HepG2 (cell line): ENCODE measurements at regions not wholly inside any gene's neighbourhood (a gene's known extent, or its start where the extent isn't known, plus 50 kb on each side); places are given as distances from the start of the nearest gene placed in this dataset.
"Not testable (repeated sequence)": the region's sequence is repeated elsewhere in the genome, so short reads cannot be mapped to it uniquely, and the experiment has no call there.

Experiments used
- ATAC-seq: fragments of 200-7000 bp; cut with Tn5 transposase; 3 replicates; pipeline ENCODE4 v1.9.1; 2020; ENCODE audit warnings: mild to moderate bottlenecking, moderate library complexity
- BruUV-seq: library from RNA; stranded (reverse); fragments of 400-500 nt; replicated peaks from 2 replicates; lab custom pipeline; 2021; lab: Mats Ljungman, UMichigan
- CTCF ChIA-PET: fragments of 300-600 bp; formaldehyde crosslinking; extraction: SDS; loops from one replicate; lab custom pipeline; 2021; ENCODE audit warnings: low total read pairs, inconsistent platforms, low intra/inter-chr PET ratio; lab: Yijun Ruan, JAX
- POLR2A ChIA-PET: fragments of 350-600 bp; sonication (Branson Sonifier 250); formaldehyde crosslinking; loops from one replicate; lab custom pipeline; 2020; ENCODE audit warnings: antibody characterized with exemption, inconsistent platforms; lab: Yijun Ruan, JAX
- DNase-seq: peaks from one replicate; pipeline ENCODE4 v3.0.0-alpha.2; 2015; ENCODE audit warnings: low spot score
- FAIRE-seq: peaks from 3 replicates; lab custom pipeline; 2011; peaks lifted over from hg19 to GRCh38; lab: Jason Lieb, UNC
- H2AFZ ChIP-seq: one replicate; pipeline ENCODE4 v1.6.1; 2011; ENCODE audit warnings: low read length, inconsistent platforms
- H3K27ac ChIP-seq: fragments of 300-600 bp; 3 replicates; pipeline ENCODE4 v1.8.0; 2011; ENCODE audit warnings: mixed run types, mild to moderate bottlenecking, mixed read lengths, low read length, inconsistent platforms; ENCODE audit not compliant: insufficient read depth; ENCODE audit errors: extremely low read length
- H3K27me3 ChIP-seq, 2 experiments: fragments of 200-600 bp in 1 of 2; 2 replicates in 1 of 2; 3 replicates in 1 of 2; pipeline versions ENCODE4 v1.6.0 to v1.8.0; 2011; ENCODE audit warnings: low read length in 2 of 2, mild to moderate bottlenecking in 2 of 2, moderate library complexity in 2 of 2, inconsistent platforms in 1 of 2; ENCODE audit not compliant: insufficient read depth in 2 of 2, control insufficient read depth in 1 of 2
- H3K36me3 ChIP-seq, 2 experiments: fragments of 200-600 bp in 1 of 2; replicated peaks in 1 of 2; 2 replicates in 1 of 2; 3 replicates in 1 of 2; pipeline versions ENCODE4 v1.5.1 to v1.8.0; 2011; ENCODE audit warnings: low read length in 2 of 2, inconsistent platforms in 1 of 2; ENCODE audit not compliant: insufficient read depth in 2 of 2, control insufficient read depth in 1 of 2
- H3K4me1 ChIP-seq: 2 replicates; pipeline ENCODE4 v1.5.1; 2012; ENCODE audit warnings: low read length, inconsistent platforms; ENCODE audit not compliant: insufficient read depth
- H3K4me2 ChIP-seq: 2 replicates; pipeline ENCODE4 v1.6.0; 2011; ENCODE audit warnings: low read depth, low read length, inconsistent platforms
- H3K4me3 ChIP-seq, 3 experiments: fragments of 200-600 bp in 1 of 3; sonication (generic), shearing (Covaris generic) in 1 of 3; replicated peaks in 1 of 3; 2 replicates each; pipeline ENCODE4 v1.5.1; 2011 to 2016; ENCODE audit warnings: low read length in 3 of 3, inconsistent platforms in 2 of 3, low read depth in 2 of 3, mild to moderate bottlenecking in 2 of 3, control low read depth in 1 of 3, mixed read lengths in 1 of 3; ENCODE audit not compliant: insufficient read depth in 1 of 3
- H3K79me2 ChIP-seq: one replicate; pipeline ENCODE4 v1.6.1; 2011; ENCODE audit warnings: low read length, inconsistent platforms; ENCODE audit not compliant: insufficient read depth
- H3K9ac ChIP-seq: 2 replicates; pipeline ENCODE4 v1.6.0; 2011; ENCODE audit warnings: mild to moderate bottlenecking, low read depth, low read length, inconsistent platforms; ENCODE audit not compliant: insufficient read depth
- H3K9me3 ChIP-seq: 2 replicates; pipeline ENCODE4 v1.5.1; 2012; ENCODE audit warnings: mild to moderate bottlenecking, low read length
- H4K20me1 ChIP-seq: 2 replicates; pipeline ENCODE4 v1.6.0; 2011; ENCODE audit warnings: inconsistent platforms, mild to moderate bottlenecking, low read length, moderate library complexity; ENCODE audit not compliant: insufficient read depth
- FOXK1 ChIP-seq: sonication (generic); formaldehyde crosslinking; IDR thresholded peaks from 2 replicates; pipeline ENCODE4 v1.4.0; 2020; ENCODE audit warnings: low read depth, missing genetic modification reagents, borderline replicate concordance
- GATA4 ChIP-seq: sonication (generic); IDR thresholded peaks from 2 replicates; pipeline ENCODE4 v1.6.1; 2016; ENCODE audit warnings: antibody characterized with exemption, low read depth, borderline replicate concordance
- HDAC6 ChIP-seq: fragments of 200-600 bp; sonication (generic); IDR thresholded peaks from 2 replicates; pipeline ENCODE4 v1.7.0; 2017; ENCODE audit warnings: mild to moderate bottlenecking, antibody characterized with exemption, low read length, low read depth
- MBD4 ChIP-seq: IDR thresholded peaks from 2 replicates; pipeline ENCODE4 v1.6.1; 2012; ENCODE audit warnings: low read length, inconsistent platforms, borderline replicate concordance
- NR2F6 ChIP-seq, 2 experiments: IDR thresholded peaks; 2 replicates each; pipeline ENCODE4 v1.6.1; 2016; ENCODE audit warnings: antibody characterized with exemption in 1 of 2, mild to moderate bottlenecking in 1 of 2
- RXRA ChIP-seq: sonication (generic); formaldehyde crosslinking; IDR thresholded peaks from 2 replicates; pipeline ENCODE4 v1.5.1; 2020; ENCODE audit warnings: missing genetic modification reagents
- TP53 ChIP-seq: sonication (generic); formaldehyde crosslinking; conservative IDR thresholded peaks from 2 replicates; pipeline ENCODE4 v1.4.0; 2020; ENCODE audit warnings: missing genetic modification reagents
- WGBS: methylation state at CpG from one replicate; pipeline ENCODE4 v1.1.6; 2017; ENCODE audit warnings: low lambda C conversion rate; 5-methylcytosine and 5-hydroxymethylcytosine counted together
- in situ Hi-C: cut with HindIII; loops from 2 replicates; pipeline ENCODE4 v1.10.0; 2017; ENCODE audit warnings: low pct_unique_long_range_greater_than_20kb; ENCODE audit not compliant: extremely low pct_ligation_motif_present
- intact Hi-C: fragments of 100-400 bp; cut with micrococcal nuclease; formaldehyde crosslinking; loops from one replicate; pipeline ENCODE4 v1.10.0; 2022; ENCODE audit not compliant: unreplicated experiment
- TF ChIP-seq, protein P1 (sequence below): sonication (generic); formaldehyde crosslinking; IDR thresholded peaks from 2 replicates; pipeline ENCODE4 v1.4.0; 2020; ENCODE audit warnings: missing genetic modification reagents

DNA sequence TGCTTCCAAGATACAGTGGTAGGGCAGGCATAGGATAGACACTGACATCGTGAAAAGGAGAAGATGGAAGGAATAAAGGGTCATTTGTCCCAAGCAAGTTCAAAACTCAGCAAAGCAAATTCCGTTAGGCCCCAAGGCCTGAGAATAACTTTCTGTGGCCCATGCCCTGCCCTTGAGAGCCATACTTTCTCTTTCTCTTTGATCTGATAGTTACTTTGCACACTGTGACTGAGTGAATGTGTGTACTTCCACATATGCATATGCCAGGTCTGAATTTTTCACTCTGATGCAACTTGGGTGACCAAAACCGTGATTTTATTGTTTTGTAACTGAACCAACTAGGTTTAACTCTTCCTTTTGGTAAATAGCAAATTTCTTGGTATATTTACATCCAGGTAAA, 371.5 kb downstream of the RAB38 start:
- no peak overlapping the region for H3K4me2 ChIP-seq
- POLR2A ChIA-PET = no interaction called here
- intact Hi-C loops (no loop called here), in situ Hi-C loops (no loop called here)
- H3K27ac ChIP-seq = no peak overlapping the region
- no peaks in the 10 kb centered on the region for H3K36me3 ChIP-seq
- no TSS peak for BruUV-seq
- H3K79me2 ChIP-seq = no peaks in the 10 kb centered on the region
- H4K20me1 ChIP-seq = no peaks in the 10 kb centered on the region
- WGBS = 0% methylated on average over 3 of the region's 3 CpGs
- no peaks in the 10 kb centered on the region for H3K4me1 ChIP-seq
- no peaks in the 10 kb centered on the region for H3K9me3 ChIP-seq
- no peak for DNase-seq
- CTCF ChIA-PET = no interaction called here
- no peak overlapping the region for H3K9ac ChIP-seq
- H2AFZ ChIP-seq = no peak overlapping the region
- TF ChIP-seq HDAC6 = no peak
- ATAC-seq = no peak
- H3K4me3 ChIP-seq = no peak overlapping the region
- FAIRE-seq = no peak
- no peaks in the 10 kb centered on the region for H3K27me3 ChIP-seq

DNA sequence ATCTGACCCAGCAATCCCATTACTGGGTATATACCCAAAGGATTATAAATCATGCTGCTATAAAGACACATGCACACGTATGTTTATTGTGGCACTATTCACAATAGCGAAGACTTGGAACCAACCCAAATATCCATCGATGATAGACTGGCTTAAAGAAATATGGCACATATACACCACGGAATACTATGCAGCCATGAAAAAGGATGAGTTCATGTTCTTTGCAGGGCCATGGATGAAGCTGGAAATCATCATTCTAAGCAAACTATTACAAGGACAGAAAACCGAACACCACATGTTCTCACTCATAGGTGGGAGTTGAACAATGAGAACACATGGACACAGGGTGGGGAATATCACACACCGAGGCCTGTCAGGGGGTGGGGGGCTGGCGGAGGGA, 390.4 kb downstream of the RAB38 start:
- FAIRE-seq, ATAC-seq, H3K36me3 ChIP-seq, DNase-seq, H3K9ac ChIP-seq, in situ Hi-C loops, H3K4me1 ChIP-seq, POLR2A ChIA-PET, CTCF ChIA-PET, BruUV-seq, H3K4me2 ChIP-seq, H3K4me3 ChIP-seq, H2AFZ ChIP-seq, H3K9me3 ChIP-seq, H4K20me1 ChIP-seq, H3K27me3 ChIP-seq, H3K79me2 ChIP-seq, H3K27ac ChIP-seq, intact Hi-C loops: not testable (repeated sequence)
- 15% methylated on average over 7 of the region's 7 CpGs for WGBS

DNA sequence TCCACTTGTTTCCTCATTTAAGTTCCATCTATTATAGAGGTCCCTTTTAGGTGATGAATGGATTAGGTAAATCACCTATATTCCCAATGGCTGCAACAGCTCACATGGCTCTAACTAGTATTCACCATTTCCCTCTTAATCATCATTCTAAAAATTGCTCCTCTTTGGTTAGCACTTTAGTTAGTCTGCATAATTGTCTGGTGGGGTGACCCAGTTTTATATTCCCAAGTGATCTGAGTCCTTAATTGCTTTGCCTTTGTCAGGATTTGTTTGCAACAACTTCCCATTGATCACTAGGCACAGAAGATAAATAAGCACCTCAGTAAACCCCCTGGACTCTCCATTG, 395.2 kb downstream of the RAB38 start:
- Histone ChIP-seq H3K9ac (no peak overlapping the region), H3K79me2 (no peaks in the 10 kb centered on the region), H3K27ac (no peak overlapping the region), H2AFZ (no peak overlapping the region), H3K4me1 (no peaks in the 10 kb centered on the region), H3K27me3 (no peaks in the 10 kb centered on the region), H3K4me2 (no peak overlapping the region), H3K4me3 (no peak overlapping the region), H4K20me1 (no peaks in the 10 kb centered on the region), H3K36me3 (no peaks in the 10 kb centered on the region), H3K9me3 (no peaks in the 10 kb centered on the region)
- no TSS peak for BruUV-seq
- ATAC-seq (no peak), DNase-seq (no peak), FAIRE-seq (no peak)
- intact Hi-C loops = no loop called here
- POLR2A ChIA-PET = no interaction called here
- CTCF ChIA-PET = no interaction called here
- in situ Hi-C loops = no loop called here
- TF ChIP-seq FOXK1 (CRISPR knock-in tag) = no peak
- no peak for TF ChIP-seq MBD4
- no peak for TF ChIP-seq NR2F6 (IDR thresholded peaks at IDR 0.05)
- TF ChIP-seq NR2F6 (CRISPR knock-in tag; IDR thresholded peaks at IDR 0.05) = no peak
- no peak for TF ChIP-seq RXRA (CRISPR knock-in tag)
- TF ChIP-seq GATA4 = no peak
- no peak for TF ChIP-seq TP53 (CRISPR knock-in tag)
- TF ChIP-seq, protein P1, sequence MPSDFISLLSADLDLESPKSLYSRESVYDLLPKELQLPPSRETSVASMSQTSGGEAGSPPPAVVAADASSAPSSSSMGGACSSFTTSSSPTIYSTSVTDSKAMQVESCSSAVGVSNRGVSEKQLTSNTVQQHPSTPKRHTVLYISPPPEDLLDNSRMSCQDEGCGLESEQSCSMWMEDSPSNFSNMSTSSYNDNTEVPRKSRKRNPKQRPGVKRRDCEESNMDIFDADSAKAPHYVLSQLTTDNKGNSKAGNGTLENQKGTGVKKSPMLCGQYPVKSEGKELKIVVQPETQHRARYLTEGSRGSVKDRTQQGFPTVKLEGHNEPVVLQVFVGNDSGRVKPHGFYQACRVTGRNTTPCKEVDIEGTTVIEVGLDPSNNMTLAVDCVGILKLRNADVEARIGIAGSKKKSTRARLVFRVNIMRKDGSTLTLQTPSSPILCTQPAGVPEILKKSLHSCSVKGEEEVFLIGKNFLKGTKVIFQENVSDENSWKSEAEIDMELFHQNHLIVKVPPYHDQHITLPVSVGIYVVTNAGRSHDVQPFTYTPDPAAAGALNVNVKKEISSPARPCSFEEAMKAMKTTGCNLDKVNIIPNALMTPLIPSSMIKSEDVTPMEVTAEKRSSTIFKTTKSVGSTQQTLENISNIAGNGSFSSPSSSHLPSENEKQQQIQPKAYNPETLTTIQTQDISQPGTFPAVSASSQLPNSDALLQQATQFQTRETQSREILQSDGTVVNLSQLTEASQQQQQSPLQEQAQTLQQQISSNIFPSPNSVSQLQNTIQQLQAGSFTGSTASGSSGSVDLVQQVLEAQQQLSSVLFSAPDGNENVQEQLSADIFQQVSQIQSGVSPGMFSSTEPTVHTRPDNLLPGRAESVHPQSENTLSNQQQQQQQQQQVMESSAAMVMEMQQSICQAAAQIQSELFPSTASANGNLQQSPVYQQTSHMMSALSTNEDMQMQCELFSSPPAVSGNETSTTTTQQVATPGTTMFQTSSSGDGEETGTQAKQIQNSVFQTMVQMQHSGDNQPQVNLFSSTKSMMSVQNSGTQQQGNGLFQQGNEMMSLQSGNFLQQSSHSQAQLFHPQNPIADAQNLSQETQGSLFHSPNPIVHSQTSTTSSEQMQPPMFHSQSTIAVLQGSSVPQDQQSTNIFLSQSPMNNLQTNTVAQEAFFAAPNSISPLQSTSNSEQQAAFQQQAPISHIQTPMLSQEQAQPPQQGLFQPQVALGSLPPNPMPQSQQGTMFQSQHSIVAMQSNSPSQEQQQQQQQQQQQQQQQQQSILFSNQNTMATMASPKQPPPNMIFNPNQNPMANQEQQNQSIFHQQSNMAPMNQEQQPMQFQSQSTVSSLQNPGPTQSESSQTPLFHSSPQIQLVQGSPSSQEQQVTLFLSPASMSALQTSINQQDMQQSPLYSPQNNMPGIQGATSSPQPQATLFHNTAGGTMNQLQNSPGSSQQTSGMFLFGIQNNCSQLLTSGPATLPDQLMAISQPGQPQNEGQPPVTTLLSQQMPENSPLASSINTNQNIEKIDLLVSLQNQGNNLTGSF (CRISPR knock-in tag) = no peak
